SH-SY5Y (cell line): ENCODE measurements at regions not wholly inside any gene's neighbourhood (a gene's known extent, or its start where the extent isn't known, plus 50 kb on each side); places are given as distances from the start of the nearest gene placed in this dataset.

Experiments used
- GATA2 ChIP-seq: IDR thresholded peaks from 2 replicates; pipeline ENCODE4 v1.6.1; 2011; ENCODE audit warnings: mild to moderate bottlenecking, low read depth, low read length
- GATA3 ChIP-seq: IDR thresholded peaks from 2 replicates; pipeline ENCODE4 v1.6.1; 2011; ENCODE audit warnings: low read depth, mild to moderate bottlenecking, low read length, moderate library complexity

DNA sequence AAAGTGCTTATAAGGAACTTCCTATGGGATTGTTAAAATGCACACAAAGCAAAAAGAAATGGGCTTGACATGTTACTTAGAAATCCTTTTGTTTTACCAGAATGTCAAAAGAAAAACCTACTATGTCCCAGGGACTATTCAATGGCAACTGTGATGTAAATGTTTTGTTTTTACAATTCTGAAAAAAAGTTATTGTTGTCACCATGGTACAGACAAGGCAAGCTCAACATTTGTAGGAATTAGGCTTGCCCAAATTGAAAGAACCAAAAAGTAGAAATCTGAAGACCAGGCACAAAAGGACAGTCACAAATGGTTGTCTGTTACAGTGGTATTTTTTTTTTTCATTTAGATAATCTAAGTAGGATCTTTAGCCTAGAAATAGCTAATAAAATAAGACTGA, 638.6 kb downstream of the STPG2 start:
- TF ChIP-seq GATA2 = no peak
- no peak for TF ChIP-seq GATA3
